GM04504 (cell line): ENCODE measurements at regions not wholly inside any gene's neighbourhood (a gene's known extent, or its start where the extent isn't known, plus 50 kb on each side); places are given as distances from the start of the nearest gene placed in this dataset.

Source experiments
- DNase-seq: peaks from one replicate; pipeline ENCODE4 v3.0.0-alpha.2; 2012; ENCODE audit warnings: low read depth

DNA sequence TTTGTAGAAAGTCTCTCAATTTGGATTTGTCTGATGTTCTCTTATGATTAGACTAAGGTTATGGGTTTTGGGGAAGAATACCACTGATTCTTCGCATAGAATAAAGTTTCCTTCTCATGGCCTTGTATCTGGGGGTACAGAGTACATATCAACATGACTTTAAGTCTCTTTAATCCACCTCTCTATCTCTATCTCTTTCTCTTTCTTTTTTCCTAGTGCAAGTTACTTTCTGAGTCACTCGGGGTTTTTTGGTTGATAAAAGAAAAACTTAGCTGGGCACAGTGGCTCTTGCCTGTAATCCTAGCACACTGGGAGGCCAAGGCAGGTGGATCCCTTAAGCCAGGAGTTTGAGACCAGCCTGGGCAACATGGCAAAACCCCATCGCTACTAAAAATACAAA is 100.1 kb upstream of the MAP4K3 start:
- DNase-seq, result no peak

DNA sequence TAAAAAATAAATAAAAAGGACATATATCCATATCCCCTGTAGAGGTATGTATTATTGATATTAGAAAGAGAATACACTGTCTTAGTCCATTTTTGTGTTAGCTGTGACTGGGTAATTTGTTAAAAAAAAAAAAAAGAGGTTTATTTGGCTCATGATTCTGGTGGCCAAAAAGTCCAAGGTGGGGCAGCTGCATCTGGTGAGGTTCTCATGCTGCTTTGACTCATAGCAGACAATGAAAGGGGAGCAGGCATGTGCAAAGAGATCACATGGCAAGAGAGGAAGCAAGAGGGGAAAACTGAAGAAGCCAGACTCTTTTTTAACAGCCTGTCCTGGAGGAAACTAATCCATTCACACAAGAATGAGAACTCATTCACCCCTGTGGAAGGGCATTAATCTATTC is 101.6 kb upstream of the MAP4K3 start:
- no peak for DNase-seq

- DNase-seq, result no peak
These were observed 103.3 kb upstream of the MAP4K3 start for GRCh38 chr2:39540414-39540813.

GRCh38 chr2:39541011-39541930 is 104.2 kb upstream of the MAP4K3 start:
- DNase-seq, result no peak

DNA sequence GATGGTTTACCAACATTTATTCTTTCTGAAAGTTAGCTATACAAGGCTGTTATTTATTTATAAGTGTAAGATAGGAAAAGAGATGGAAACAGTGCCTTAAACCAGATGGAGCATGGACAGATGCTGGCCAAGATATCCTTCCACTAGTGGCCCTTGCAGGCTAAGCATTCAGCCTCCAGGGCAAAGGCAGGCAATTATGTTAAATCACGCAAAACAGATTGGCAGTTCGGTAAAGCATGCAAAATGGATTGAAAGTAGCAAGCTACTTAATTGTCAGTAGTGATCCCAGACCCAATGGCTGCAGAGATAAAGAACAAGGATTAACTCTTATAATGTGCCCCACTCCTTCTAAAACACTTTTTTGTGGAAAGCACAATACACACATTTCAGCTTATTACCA is 105.4 kb upstream of the MAP4K3 start:
- DNase-seq, result no peak

DNA sequence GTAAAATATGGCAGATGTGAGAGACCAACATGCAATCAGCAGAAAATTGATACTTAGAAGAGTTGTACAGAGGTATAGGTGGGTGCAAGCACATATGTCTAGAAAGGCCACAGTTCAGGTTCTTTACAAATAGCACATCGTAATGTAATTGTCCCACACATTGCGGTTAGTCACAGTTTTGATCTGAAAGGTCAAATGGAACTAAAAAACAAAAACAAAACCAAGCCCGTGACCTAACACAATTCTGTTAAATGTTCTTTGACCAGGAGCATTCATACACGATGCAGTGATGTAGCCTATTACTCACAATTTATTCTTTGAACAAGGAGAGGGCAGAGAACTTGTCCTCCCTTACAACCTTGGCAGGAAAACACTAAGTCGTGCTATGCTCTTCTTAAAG is 108.9 kb upstream of the MAP4K3 start:
- DNase-seq, result no peak

- no peak for DNase-seq
These were observed 109.3 kb upstream of the MAP4K3 start for GRCh38 chr2:39546409-39546808.

DNA sequence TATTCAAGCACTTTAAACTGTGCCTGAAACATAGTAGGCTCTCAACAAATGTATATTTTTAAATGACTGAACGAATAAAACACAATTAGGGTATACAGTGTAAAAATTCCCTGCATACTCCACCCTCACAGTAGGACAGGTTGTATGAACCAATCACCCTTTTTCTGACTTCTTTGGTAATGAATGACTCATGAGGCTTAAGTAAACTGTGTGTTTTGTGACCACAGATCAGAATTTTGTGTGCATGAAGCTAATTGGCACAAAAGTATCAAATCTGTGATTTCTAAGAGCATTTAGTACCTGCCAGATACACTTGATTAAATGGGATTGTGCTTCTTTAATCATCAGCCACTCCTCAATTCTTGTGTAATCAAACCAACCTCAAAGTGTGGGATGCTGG is 109.9 kb upstream of the MAP4K3 start:
- no peak for DNase-seq

GRCh38 chr2:39547811-39548719 is 111.0 kb upstream of the MAP4K3 start:
- no peak for DNase-seq

DNA sequence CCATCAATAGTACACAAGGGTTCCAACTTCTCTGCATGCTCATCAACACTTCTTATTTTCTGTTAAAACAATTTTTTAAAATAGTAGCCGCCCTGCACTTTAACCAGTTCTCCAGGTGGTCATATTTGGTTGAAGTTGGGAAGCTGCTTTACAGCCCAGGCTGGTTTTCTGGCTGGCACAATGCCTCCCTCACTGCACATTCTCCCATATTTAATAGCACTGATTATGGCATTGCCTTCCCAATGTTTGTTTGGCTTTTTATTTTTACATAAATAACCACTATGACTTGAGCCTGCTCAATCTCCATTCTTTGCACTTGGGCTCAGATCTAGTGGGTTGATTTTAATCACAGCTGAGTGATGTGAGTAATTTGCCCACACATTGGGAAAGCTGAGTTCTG is 111.9 kb upstream of the MAP4K3 start:
- no peak for DNase-seq

GRCh38 chr2:39549718-39550464 is 112.8 kb upstream of the MAP4K3 start:
- DNase-seq, result no peak

GRCh38 chr2:39550701-39551285 is 113.7 kb upstream of the MAP4K3 start:
- no peak for DNase-seq

GRCh38 chr2:39558906-39559305 is 106.8 kb upstream of the TMEM178A start:
- no peak for DNase-seq

- no peak for DNase-seq
These were observed 102.1 kb upstream of the TMEM178A start for GRCh38 chr2:39563572-39563971.

- DNase-seq, result no peak
These were observed 98.2 kb upstream of the TMEM178A start for GRCh38 chr2:39567507-39567906.

GRCh38 chr2:39568116-39568515 is 97.6 kb upstream of the TMEM178A start:
- DNase-seq, result no peak

DNA sequence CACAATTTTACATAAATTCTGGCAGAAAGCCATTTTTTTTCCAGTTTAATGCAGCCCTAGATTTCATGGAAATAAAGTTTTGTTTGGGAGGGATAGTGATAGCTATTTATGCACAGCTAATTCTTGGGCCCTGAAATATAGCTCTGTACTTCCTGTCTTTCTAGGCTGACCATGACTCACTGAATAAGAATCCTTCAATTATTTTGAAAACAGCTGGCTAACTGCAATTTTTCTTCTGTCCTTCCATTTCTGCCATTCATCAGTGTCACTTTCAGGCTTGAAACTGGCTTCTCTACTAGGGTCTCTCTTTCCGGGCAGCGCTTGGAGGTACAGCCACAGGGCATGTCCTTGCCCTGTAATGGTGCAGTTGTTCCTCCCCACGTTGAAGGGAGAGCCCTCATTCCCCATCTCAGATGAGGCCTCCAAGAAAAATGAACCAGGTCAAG is 97.1 kb upstream of the TMEM178A start:
- peak; percentile 49 for DNase-seq

DNA sequence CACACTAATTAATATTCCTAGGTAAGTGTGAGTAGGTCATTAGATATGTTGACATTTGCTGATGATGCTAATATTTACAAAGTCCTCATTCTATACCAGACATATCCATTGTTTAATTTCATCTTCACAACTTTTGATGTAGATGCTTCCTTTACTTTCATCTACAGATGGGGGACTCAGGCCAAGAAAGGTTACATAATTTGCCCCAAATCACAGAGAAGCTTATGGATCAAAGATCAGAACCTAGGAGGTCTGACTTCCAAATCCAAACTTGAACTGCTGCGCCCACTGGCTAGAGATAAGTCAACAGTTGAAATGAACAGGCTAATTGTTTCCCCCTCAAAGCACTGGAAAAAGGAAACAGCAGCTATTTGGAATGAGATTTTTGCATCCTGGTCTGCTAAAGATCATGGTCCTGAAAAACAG is 95.6 kb upstream of the TMEM178A start:
- no peak for DNase-seq

DNA sequence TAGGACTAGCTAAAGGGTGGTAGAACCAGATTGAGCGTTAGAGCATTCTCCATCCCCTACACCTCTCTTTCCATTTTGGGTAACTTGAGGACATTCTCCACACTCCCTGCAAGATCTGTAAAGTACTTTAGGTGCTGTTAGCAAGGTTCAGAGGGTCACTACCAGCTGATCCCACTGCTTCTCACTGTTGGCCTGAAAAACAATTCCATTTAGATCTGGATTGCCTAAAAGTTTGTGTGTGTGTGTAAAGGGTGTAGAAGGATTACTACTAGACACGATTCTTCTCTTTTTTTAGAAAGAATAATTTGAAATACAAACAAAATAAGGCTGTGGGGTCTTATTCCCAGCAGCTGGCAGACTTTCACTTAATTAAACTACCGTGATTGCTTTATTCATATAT is 95.1 kb upstream of the TMEM178A start:
- DNase-seq, result no peak

DNA sequence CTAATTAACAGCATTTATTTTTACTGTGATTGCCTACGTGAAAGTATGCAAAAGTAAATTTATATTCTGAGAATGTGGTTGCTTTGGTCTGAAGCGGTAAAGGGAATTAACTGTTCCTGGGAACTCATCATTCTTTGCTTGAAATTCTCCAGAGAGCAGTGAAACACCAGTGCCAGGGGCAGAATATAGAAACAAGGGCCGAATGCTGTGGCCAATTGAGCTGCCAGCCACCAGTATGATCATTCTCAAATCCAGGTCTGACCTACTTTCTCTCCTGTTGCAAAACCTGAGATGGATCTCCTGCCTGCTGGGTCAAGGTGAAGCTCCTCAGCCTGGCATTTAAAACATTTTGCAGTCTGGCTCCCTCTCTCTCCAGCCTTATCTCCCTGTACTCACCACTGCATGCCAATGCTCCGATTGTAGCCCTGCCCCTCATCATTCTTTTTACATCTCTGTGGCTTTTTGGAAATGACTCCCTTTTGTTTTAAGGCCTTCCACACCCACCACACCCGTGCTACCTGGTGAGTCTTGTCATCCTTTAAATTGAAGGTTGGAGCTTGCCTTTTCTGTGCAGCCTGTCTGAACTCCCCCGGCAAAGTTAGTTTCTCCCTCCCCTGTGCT is 94.5 kb upstream of the TMEM178A start:
- no peak for DNase-seq

- DNase-seq, result no peak
These were observed 92.4 kb upstream of the TMEM178A start for GRCh38 chr2:39573276-39573675.
